HCT116 (cell line): ENCODE measurements at regions not wholly inside any gene's neighbourhood (a gene's known extent, or its start where the extent isn't known, plus 50 kb on each side); places are given as distances from the start of the nearest gene placed in this dataset.

Experiments used
- ATAC-seq: fragments of 200-7000 bp; cut with Tn5 transposase; 2 replicates; pipeline ENCODE4 v1.9.1; 2020; ENCODE audit warnings: mild to moderate bottlenecking, moderate library complexity
- BruUV-seq: library from RNA; stranded (reverse); fragments of 400-500 nt; replicated peaks from 2 replicates; lab custom pipeline; 2021; lab: Mats Ljungman, UMichigan
- CTCF ChIA-PET: fragments of 300-600 bp; sonication (Branson Sonifier 250); formaldehyde crosslinking; loops from one replicate; lab custom pipeline; 2021; ENCODE audit warnings: antibody characterized with exemption; lab: Charles Lee
- POLR2A ChIA-PET: fragments of 300-600, 350-600 bp; sonication (Branson Sonifier 250); formaldehyde crosslinking; loops from one replicate; lab custom pipeline; 2021; ENCODE audit warnings: antibody characterized with exemption; lab: Charles Lee
- RAD21 ChIA-PET, 2 experiments: fragments of 300-600 bp; sonication (Branson Sonifier 250); formaldehyde crosslinking; loops; one replicate each; lab custom pipeline; 2023; ENCODE audit warnings: low total read pairs in 2 of 2; ENCODE audit not compliant: uncharacterized antibody in 2 of 2, unreplicated experiment in 2 of 2, low non-redundant PET in 1 of 2; lab: Charles Lee
- DNase-seq: peaks from one replicate; pipeline ENCODE4 v3.0.0-alpha.2; 2010; ENCODE audit warnings: low read depth, low spot score
- H2AFZ ChIP-seq: fragments of 200-600 bp; shearing (Covaris generic), sonication (generic); 2 replicates; pipeline ENCODE4 v1.6.1; 2017; ENCODE audit warnings: low read depth, mixed run types, mixed read lengths, antibody characterized with exemption, low read length; ENCODE audit not compliant: poor library complexity, severe bottlenecking
- H3K27ac ChIP-seq: 2 replicates; pipeline ENCODE4 v1.5.1; 2012; ENCODE audit warnings: low read depth, low read length
- H3K27me3 ChIP-seq: fragments of 200-600 bp; sonication (generic); 2 replicates; pipeline ENCODE4 v1.6.1; 2016; ENCODE audit warnings: mixed run types, low read length, mixed read lengths; ENCODE audit not compliant: insufficient read depth
- H3K36me3 ChIP-seq, 2 experiments: fragments of 200-500 bp in 1 of 2; fragments of 200-600 bp in 1 of 2; sonication (Bioruptor generic) in 1 of 2; sonication (generic) in 1 of 2; 2 replicates each; pipeline versions ENCODE4 v1.5.1 to v1.6.1; 2014 to 2016; ENCODE audit warnings: low read length in 2 of 2, inconsistent platforms in 1 of 2, mixed read lengths in 1 of 2, mixed run types in 1 of 2; ENCODE audit not compliant: insufficient read depth in 2 of 2, control insufficient read depth in 1 of 2
- H3K4me1 ChIP-seq, 2 experiments: fragments of 200-600 bp in 1 of 2; sonication (generic) in 1 of 2; 2 replicates each; pipeline versions ENCODE4 v1.5.1 to v1.6.1; 2012 to 2017; ENCODE audit warnings: low read length in 2 of 2, inconsistent platforms in 1 of 2, mild to moderate bottlenecking in 1 of 2, mixed read lengths in 1 of 2, mixed run types in 1 of 2, moderate library complexity in 1 of 2; ENCODE audit not compliant: insufficient read depth in 2 of 2, control insufficient read depth in 1 of 2
- H3K4me2 ChIP-seq: fragments of 200-600 bp; sonication (generic); 2 replicates; pipeline ENCODE4 v1.6.1; 2017; ENCODE audit warnings: mixed run types, low read length, mixed read lengths
- H3K4me3 ChIP-seq, 2 experiments: fragments of 200-600 bp in 1 of 2; sonication (generic) in 1 of 2; replicated peaks in 1 of 2; 2 replicates each; pipeline ENCODE4 v1.5.1; 2011 to 2016; ENCODE audit warnings: low read length in 2 of 2, control low read depth in 1 of 2, low read depth in 1 of 2, mild to moderate bottlenecking in 1 of 2, mixed read lengths in 1 of 2, mixed run types in 1 of 2
- H3K79me2 ChIP-seq: fragments of 200-600 bp; sonication (generic); 2 replicates; pipeline ENCODE4 v1.6.1; 2017; ENCODE audit warnings: mild to moderate bottlenecking, mixed run types, low read length, moderate library complexity, mixed read lengths; ENCODE audit not compliant: insufficient read depth
- H3K9ac ChIP-seq: fragments of 200-600 bp; sonication (generic); 2 replicates; pipeline ENCODE4 v1.6.1; 2016; ENCODE audit warnings: low read length, mixed read lengths
- H3K9me2 ChIP-seq: fragments of 200-600 bp; sonication (generic), shearing (Covaris generic); 2 replicates; pipeline ENCODE4 v1.6.1; 2017; ENCODE audit warnings: mixed run types, mild to moderate bottlenecking, moderate library complexity; ENCODE audit not compliant: insufficient read depth
- H3K9me3 ChIP-seq, 2 experiments: fragments of 200-500 bp in 1 of 2; fragments of 200-600 bp in 1 of 2; sonication (Bioruptor generic) in 1 of 2; sonication (generic) in 1 of 2; 2 replicates each; pipeline ENCODE4 v1.6.1; 2014 to 2017; ENCODE audit warnings: low read length in 2 of 2, mixed read lengths in 2 of 2, inconsistent platforms in 1 of 2, low read depth in 1 of 2, mild to moderate bottlenecking in 1 of 2, mixed run types in 1 of 2, moderate library complexity in 1 of 2; ENCODE audit not compliant: control insufficient read depth in 1 of 2, insufficient read depth in 1 of 2
- H4K20me1 ChIP-seq: fragments of 200-600 bp; sonication (generic), shearing (Covaris generic); 2 replicates; pipeline ENCODE4 v1.6.1; 2017; ENCODE audit warnings: mixed run types, mild to moderate bottlenecking, moderate library complexity; ENCODE audit not compliant: insufficient read depth
- ELF1 ChIP-seq: IDR thresholded peaks from 2 replicates; pipeline ENCODE4 v1.6.1; 2012; ENCODE audit warnings: low read depth, borderline replicate concordance
- EZH2phosphoT487 ChIP-seq: fragments of 200-600 bp; IDR thresholded peaks from 2 replicates; pipeline ENCODE4 v1.6.1; 2018; ENCODE audit warnings: antibody characterized with exemption, borderline replicate concordance
- JUND ChIP-seq: IDR thresholded peaks from 2 replicates; pipeline ENCODE4 v1.6.1; 2012
- RAD21 ChIP-seq: IDR thresholded peaks from 2 replicates; pipeline ENCODE4 v1.6.1; 2012; ENCODE audit warnings: low read depth, mild to moderate bottlenecking
- REST ChIP-seq: IDR thresholded peaks from 2 replicates; pipeline ENCODE4 v1.6.1; 2012; ENCODE audit warnings: low read depth
- YY1 ChIP-seq: IDR thresholded peaks from 2 replicates; pipeline ENCODE4 v1.6.1; 2011; ENCODE audit warnings: low read length, low read depth, moderate library complexity, mild to moderate bottlenecking; ENCODE audit not compliant: insufficient replicate concordance; ENCODE audit errors: extremely low read depth
- ZBTB33 ChIP-seq: IDR thresholded peaks from 2 replicates; pipeline ENCODE4 v1.6.1; 2011; ENCODE audit warnings: mild to moderate bottlenecking, low read length, moderate library complexity; ENCODE audit not compliant: insufficient replicate concordance; ENCODE audit errors: extremely low read depth
- ZFX ChIP-seq: fragments of 450-650 bp; IDR thresholded peaks from 2 replicates; pipeline ENCODE4 v1.6.1; 2017
- intact Hi-C: fragments of 100-400 bp; cut with micrococcal nuclease; formaldehyde crosslinking; loops from 2 replicates; pipeline ENCODE4 v1.10.0; 2022
- TF ChIP-seq, protein P1 (sequence below): IDR thresholded peaks from 2 replicates; pipeline ENCODE4 v1.6.1; 2012

GRCh38 chr3:43884581-43884980, 193.8 kb downstream of the ABHD5 start (continued):
- TF ChIP-seq ZBTB33 = no peak

- no peak overlapping the region for H3K4me2 ChIP-seq
- POLR2A ChIA-PET = no interaction called here
- TF ChIP-seq ZFX (no peak), YY1 (no peak), JUND (no peak), EZH2phosphoT487 (no peak), RAD21 (no peak), ELF1 (no peak), REST (no peak)
- TF ChIP-seq, protein P1, sequence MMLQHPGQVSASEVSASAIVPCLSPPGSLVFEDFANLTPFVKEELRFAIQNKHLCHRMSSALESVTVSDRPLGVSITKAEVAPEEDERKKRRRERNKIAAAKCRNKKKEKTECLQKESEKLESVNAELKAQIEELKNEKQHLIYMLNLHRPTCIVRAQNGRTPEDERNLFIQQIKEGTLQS = no peak
These were observed 195.3 kb downstream of the ABHD5 start for GRCh38 chr3:43885908-43886618.

More at GRCh38 chr3:43885908-43886618, 195.3 kb downstream of the ABHD5 start:
- no peaks in the 10 kb centered on the region for H3K9me3 ChIP-seq
- DNase-seq = no peak
- no peaks in the 10 kb centered on the region for H3K9me2 ChIP-seq
- H3K27ac ChIP-seq = no peak overlapping the region
- no peaks in the 10 kb centered on the region for H3K79me2 ChIP-seq
- no peak overlapping the region for H2AFZ ChIP-seq
- no peak for ATAC-seq
- BruUV-seq = no TSS peak
- H3K36me3 ChIP-seq = no peaks in the 10 kb centered on the region
- H4K20me1 ChIP-seq = no peaks in the 10 kb centered on the region
- no peak overlapping the region for H3K4me3 ChIP-seq
- intact Hi-C loops = no loop called here
- H3K4me1 ChIP-seq = no peaks in the 10 kb centered on the region
- no peaks in the 10 kb centered on the region for H3K27me3 ChIP-seq
- CTCF ChIA-PET = no interaction called here
- RAD21 ChIA-PET = no interaction called here
- no peak overlapping the region for H3K9ac ChIP-seq
